ENCODE measurements at regions not wholly inside any gene's neighbourhood (a gene's known extent, or its start where the extent isn't known, plus 50 kb on each side); places are given as distances from the start of the nearest gene placed in this dataset.

GRCh38 chr2:133956434-133956935 is 297.4 kb upstream of the MGAT5 start:
- CTCF ChIA-PET = no interaction called here
- H3K27me3 Mint-ChIP-seq (ENCODE audit: unreplicated experiment) = peaks cover 61% of the 10 kb centered on the region
- intact Hi-C loops (cut with micrococcal nuclease; ENCODE audit: unreplicated experiment) = no loop called here
- no peaks in the 10 kb centered on the region for H3K4me1 Mint-ChIP-seq (ENCODE audit: low read depth, unreplicated experiment)
- H3K9me3 Mint-ChIP-seq (ENCODE audit: low read depth, unreplicated experiment) = no peaks in the 10 kb centered on the region
- H3K27ac Mint-ChIP-seq (ENCODE audit: unreplicated experiment) = no peak overlapping the region
- H3K36me3 Mint-ChIP-seq (ENCODE audit: insufficient read depth, unreplicated experiment) = no peaks in the 10 kb centered on the region
- BruUV-seq (replicated peaks) = no TSS peak
- TF ChIP-seq CTCF (IDR thresholded peaks at IDR 0.05; ENCODE audit: unreplicated experiment) = no peak
- H3K4me3 Mint-ChIP-seq (ENCODE audit: low read depth, unreplicated experiment) = no peak overlapping the region
- no peak for DNase-seq

- CTCF ChIA-PET = interaction anchor here (0.6 kb wide), 1 partner anchor 383 kb away, joined by 4 read pairs; no protein-coding TSS in a partner anchor
- Mint-ChIP-seq H3K36me3 (ENCODE audit: insufficient read depth, unreplicated experiment) (no peaks in the 10 kb centered on the region), H3K4me3 (ENCODE audit: low read depth, unreplicated experiment) (no peak overlapping the region), H3K27me3 (ENCODE audit: unreplicated experiment) (peaks cover 64% of the 10 kb centered on the region), H3K9me3 (ENCODE audit: low read depth, unreplicated experiment) (no peaks in the 10 kb centered on the region), H3K27ac (ENCODE audit: unreplicated experiment) (no peak overlapping the region), H3K4me1 (ENCODE audit: low read depth, unreplicated experiment) (no peaks in the 10 kb centered on the region)
- intact Hi-C loops (cut with micrococcal nuclease; ENCODE audit: unreplicated experiment) = no loop called here
- no peak for TF ChIP-seq CTCF (IDR thresholded peaks at IDR 0.05; ENCODE audit: unreplicated experiment)
- DNase-seq = no peak
- no TSS peak for BruUV-seq (replicated peaks)
Measured at GRCh38 chr2:133957724-133958480, 296.0 kb upstream of the MGAT5 start.

GRCh38 chr2:133959066-133959465 is 294.8 kb upstream of the MGAT5 start:
- Mint-ChIP-seq H3K27ac (ENCODE audit: unreplicated experiment) (no peak overlapping the region), H3K36me3 (ENCODE audit: insufficient read depth, unreplicated experiment) (no peaks in the 10 kb centered on the region), H3K9me3 (ENCODE audit: low read depth, unreplicated experiment) (no peaks in the 10 kb centered on the region), H3K4me3 (ENCODE audit: low read depth, unreplicated experiment) (no peak overlapping the region), H3K27me3 (ENCODE audit: unreplicated experiment) (peaks cover 75% of the 10 kb centered on the region), H3K4me1 (ENCODE audit: low read depth, unreplicated experiment) (no peaks in the 10 kb centered on the region)
- intact Hi-C loops (cut with micrococcal nuclease; ENCODE audit: unreplicated experiment) = no loop called here
- TF ChIP-seq CTCF (IDR thresholded peaks at IDR 0.05; ENCODE audit: unreplicated experiment) = no peak
- no TSS peak for BruUV-seq (replicated peaks)
- CTCF ChIA-PET = no interaction called here
- DNase-seq = no peak

GRCh38 chr2:133966720-133967304 is 287.1 kb upstream of the MGAT5 start:
- H3K4me3 Mint-ChIP-seq (ENCODE audit: low read depth, unreplicated experiment) = no peak overlapping the region
- intact Hi-C loops (cut with micrococcal nuclease; ENCODE audit: unreplicated experiment) = no loop called here
- H3K4me1 Mint-ChIP-seq (ENCODE audit: low read depth, unreplicated experiment) = no peaks in the 10 kb centered on the region
- CTCF ChIA-PET = no interaction called here
- H3K36me3 Mint-ChIP-seq (ENCODE audit: insufficient read depth, unreplicated experiment) = no peaks in the 10 kb centered on the region
- peaks cover 93% of the 10 kb centered on the region for H3K27me3 Mint-ChIP-seq (ENCODE audit: unreplicated experiment)
- H3K27ac Mint-ChIP-seq (ENCODE audit: unreplicated experiment) = no peak overlapping the region
- BruUV-seq (replicated peaks) = no TSS peak
- DNase-seq = no peak
- TF ChIP-seq CTCF (IDR thresholded peaks at IDR 0.05; ENCODE audit: unreplicated experiment) = no peak
- no peaks in the 10 kb centered on the region for H3K9me3 Mint-ChIP-seq (ENCODE audit: low read depth, unreplicated experiment)

All from Calu3 (cell line).